ENCODE measurements at regions not wholly inside any gene's neighbourhood (a gene's known extent, or its start where the extent isn't known, plus 50 kb on each side); places are given as distances from the start of the nearest gene placed in this dataset.

- DNase-seq (ENCODE audit: extremely low read depth, low read depth): no peak
Measured at GRCh38 chr10:90975096-90975495, 54.2 kb upstream of the ANKRD1 start.

GRCh38 chr10:90977162-90977854, 56.4 kb upstream of the ANKRD1 start:
- no peak for DNase-seq (ENCODE audit: extremely low read depth, low read depth)

- no peak for DNase-seq (ENCODE audit: extremely low read depth, low read depth)
Measured at GRCh38 chr10:90977855-90978486, 57.1 kb upstream of the ANKRD1 start.

GRCh38 chr10:90982406-90983008, 61.6 kb upstream of the ANKRD1 start:
- DNase-seq (ENCODE audit: extremely low read depth, low read depth): no peak

GRCh38 chr10:90983914-90984549, 63.1 kb upstream of the ANKRD1 start:
- no peak for DNase-seq (ENCODE audit: extremely low read depth, low read depth)

GRCh38 chr10:90984898-90985297, 64.0 kb upstream of the ANKRD1 start:
- no peak for DNase-seq (ENCODE audit: extremely low read depth, low read depth)

GRCh38 chr10:90985321-90985933, 64.5 kb upstream of the ANKRD1 start:
- DNase-seq (ENCODE audit: extremely low read depth, low read depth): no peak

GRCh38 chr10:90986136-90986760, 65.4 kb upstream of the ANKRD1 start:
- DNase-seq (ENCODE audit: extremely low read depth, low read depth): no peak

GRCh38 chr10:90986870-90987269, 66.0 kb upstream of the ANKRD1 start:
- DNase-seq (ENCODE audit: extremely low read depth, low read depth): no peak

- no peak for DNase-seq (ENCODE audit: extremely low read depth, low read depth)
Measured at GRCh38 chr10:90987383-90987782, 66.5 kb upstream of the ANKRD1 start.

GRCh38 chr10:90988024-90988423, 67.1 kb upstream of the ANKRD1 start:
- no peak for DNase-seq (ENCODE audit: extremely low read depth, low read depth)

GRCh38 chr10:90988802-90989201, 67.9 kb upstream of the ANKRD1 start:
- DNase-seq (ENCODE audit: extremely low read depth, low read depth): no peak

- no peak for DNase-seq (ENCODE audit: extremely low read depth, low read depth)
Measured at GRCh38 chr10:90989378-90989777, 68.5 kb upstream of the ANKRD1 start.

- DNase-seq (ENCODE audit: extremely low read depth, low read depth): no peak
Measured at GRCh38 chr10:90992462-90992861, 71.6 kb upstream of the ANKRD1 start.

- DNase-seq (ENCODE audit: extremely low read depth, low read depth): no peak
Measured at GRCh38 chr10:90993340-90993739, 72.5 kb upstream of the ANKRD1 start.

- DNase-seq (ENCODE audit: extremely low read depth, low read depth): no peak
Measured at GRCh38 chr10:90997670-90998069, 76.8 kb upstream of the ANKRD1 start.

- DNase-seq (ENCODE audit: extremely low read depth, low read depth): no peak
Measured at GRCh38 chr10:90998733-90999511, 78.0 kb upstream of the ANKRD1 start.

- DNase-seq (ENCODE audit: extremely low read depth, low read depth): no peak
Measured at GRCh38 chr10:90999512-91000172, 78.8 kb upstream of the ANKRD1 start.

- DNase-seq (ENCODE audit: extremely low read depth, low read depth): no peak
Measured at GRCh38 chr10:91000470-91000869, 79.6 kb upstream of the ANKRD1 start.
